IPS-20b (cell line): ENCODE measurements at regions not wholly inside any gene's neighbourhood (a gene's known extent, or its start where the extent isn't known, plus 50 kb on each side); places are given as distances from the start of the nearest gene placed in this dataset.

ENCODE experiments used
- H3K27ac ChIP-seq: one replicate; pipeline ENCODE4 v1.5.1; 2013; ENCODE audit warnings: low read length
- H3K27me3 ChIP-seq: 2 replicates; pipeline ENCODE4 v1.6.1; 2013; ENCODE audit warnings: mild to moderate bottlenecking, low read length, inconsistent platforms; ENCODE audit not compliant: insufficient read depth
- H3K36me3 ChIP-seq: 2 replicates; pipeline ENCODE4 v1.6.1; 2013; ENCODE audit warnings: low read depth, mild to moderate bottlenecking, inconsistent platforms, low read length, moderate library complexity; ENCODE audit not compliant: insufficient read depth
- H3K4me1 ChIP-seq: 2 replicates; pipeline ENCODE4 v1.6.1; 2013; ENCODE audit warnings: mild to moderate bottlenecking, control low read depth, inconsistent platforms, low read length, moderate library complexity; ENCODE audit not compliant: insufficient read depth
- H3K4me3 ChIP-seq: 2 replicates; pipeline ENCODE4 v1.5.1; 2013; ENCODE audit warnings: mild to moderate bottlenecking, low read length, inconsistent platforms
- H3K9ac ChIP-seq: 2 replicates; pipeline ENCODE4 v1.6.1; 2013; ENCODE audit warnings: low read depth, mild to moderate bottlenecking, inconsistent platforms, low read length, moderate library complexity
- H3K9me3 ChIP-seq: 2 replicates; pipeline ENCODE4 v1.6.1; 2013; ENCODE audit warnings: mild to moderate bottlenecking, low read depth, low read length, inconsistent platforms; ENCODE audit not compliant: insufficient read depth

GRCh38 chr11:127894316-127894715, 693.0 kb downstream of the ETS1 start:
- H3K4me1 ChIP-seq = no peaks in the 10 kb centered on the region; the same call in 1 of the 2 replicates
- H3K9ac ChIP-seq = no peak overlapping the region
- no peaks in the 10 kb centered on the region for H3K27me3 ChIP-seq
- no peak overlapping the region for H3K4me3 ChIP-seq
- no peak overlapping the region for H3K27ac ChIP-seq
- H3K36me3 ChIP-seq = no peaks in the 10 kb centered on the region
- peaks cover 16% of the 10 kb centered on the region for H3K9me3 ChIP-seq

GRCh38 chr11:127890030-127890615, 697.2 kb downstream of the ETS1 start:
- Histone ChIP-seq H3K9ac (no peak overlapping the region), H3K36me3 (no peaks in the 10 kb centered on the region), H3K27ac (no peak overlapping the region), H3K4me3 (no peak overlapping the region), H3K9me3 (peaks cover 5% of the 10 kb centered on the region), H3K27me3 (no peaks in the 10 kb centered on the region), H3K4me1 (no peaks in the 10 kb centered on the region; the same call in 1 of the 2 replicates)

- Histone ChIP-seq H3K27me3 (no peaks in the 10 kb centered on the region), H3K27ac (no peak overlapping the region), H3K9ac (no peak overlapping the region), H3K36me3 (no peaks in the 10 kb centered on the region), H3K9me3 (peaks cover 5% of the 10 kb centered on the region), H3K4me1 (no peaks in the 10 kb centered on the region), H3K4me3 (no peak overlapping the region)
Measured at GRCh38 chr11:127888386-127888785, 699.0 kb downstream of the ETS1 start.

- Histone ChIP-seq H3K27ac (no peak overlapping the region), H3K9me3 (no peaks in the 10 kb centered on the region), H3K4me3 (no peak overlapping the region), H3K36me3 (no peaks in the 10 kb centered on the region), H3K27me3 (no peaks in the 10 kb centered on the region), H3K9ac (no peak overlapping the region), H3K4me1 (no peaks in the 10 kb centered on the region)
Measured at GRCh38 chr11:127875131-127875530, 712.2 kb downstream of the ETS1 start.

GRCh38 chr11:127873478-127873877, 713.9 kb downstream of the ETS1 start:
- H3K4me3 ChIP-seq = no peak overlapping the region
- H3K9me3 ChIP-seq = no peaks in the 10 kb centered on the region
- H3K36me3 ChIP-seq = no peaks in the 10 kb centered on the region
- H3K27me3 ChIP-seq = no peaks in the 10 kb centered on the region
- no peak overlapping the region for H3K27ac ChIP-seq
- H3K9ac ChIP-seq = no peak overlapping the region
- H3K4me1 ChIP-seq = no peaks in the 10 kb centered on the region

GRCh38 chr11:127866109-127866508, 721.2 kb downstream of the ETS1 start:
- Histone ChIP-seq H3K27ac (no peak overlapping the region), H3K27me3 (no peaks in the 10 kb centered on the region), H3K9ac (no peak overlapping the region), H3K36me3 (no peaks in the 10 kb centered on the region), H3K4me1 (no peaks in the 10 kb centered on the region), H3K4me3 (no peak overlapping the region), H3K9me3 (no peaks in the 10 kb centered on the region)

- H3K4me3 ChIP-seq = no peak overlapping the region
- no peak overlapping the region for H3K9ac ChIP-seq
- no peaks in the 10 kb centered on the region for H3K36me3 ChIP-seq
- H3K27ac ChIP-seq = no peak overlapping the region
- H3K27me3 ChIP-seq = no peaks in the 10 kb centered on the region
- H3K9me3 ChIP-seq = no peaks in the 10 kb centered on the region
- no peaks in the 10 kb centered on the region for H3K4me1 ChIP-seq
Measured at GRCh38 chr11:127864861-127865260, 722.5 kb downstream of the ETS1 start.

GRCh38 chr11:127862406-127862805, 725.0 kb downstream of the ETS1 start:
- Histone ChIP-seq H3K4me3 (no peak overlapping the region), H3K9ac (no peak overlapping the region), H3K27me3 (no peaks in the 10 kb centered on the region), H3K36me3 (no peaks in the 10 kb centered on the region), H3K27ac (no peak overlapping the region), H3K9me3 (no peaks in the 10 kb centered on the region), H3K4me1 (no peaks in the 10 kb centered on the region)

GRCh38 chr11:127859941-127860354, 727.4 kb downstream of the ETS1 start:
- Histone ChIP-seq H3K4me1 (no peaks in the 10 kb centered on the region), H3K9me3 (no peaks in the 10 kb centered on the region), H3K27ac (no peak overlapping the region), H3K27me3 (no peaks in the 10 kb centered on the region), H3K4me3 (no peak overlapping the region), H3K36me3 (no peaks in the 10 kb centered on the region), H3K9ac (no peak overlapping the region)

GRCh38 chr11:127844876-127845275, 742.5 kb downstream of the ETS1 start:
- Histone ChIP-seq H3K36me3 (no peaks in the 10 kb centered on the region), H3K27ac (no peak overlapping the region), H3K9ac (no peak overlapping the region), H3K27me3 (no peaks in the 10 kb centered on the region), H3K4me3 (no peak overlapping the region), H3K4me1 (peaks cover 6% of the 10 kb centered on the region; the same call in 1 of the 2 replicates), H3K9me3 (no peaks in the 10 kb centered on the region)

GRCh38 chr11:127843483-127844396, 743.6 kb downstream of the ETS1 start:
- Histone ChIP-seq H3K4me1 (no peaks in the 10 kb centered on the region; the same call in 1 of the 2 replicates), H3K27ac (no peak overlapping the region), H3K9me3 (no peaks in the 10 kb centered on the region), H3K27me3 (no peaks in the 10 kb centered on the region), H3K9ac (no peak overlapping the region), H3K36me3 (no peaks in the 10 kb centered on the region), H3K4me3 (no peak overlapping the region)

- H3K4me1 ChIP-seq = no peaks in the 10 kb centered on the region
- H3K36me3 ChIP-seq = no peaks in the 10 kb centered on the region
- no peak overlapping the region for H3K9ac ChIP-seq
- no peaks in the 10 kb centered on the region for H3K9me3 ChIP-seq
- no peak overlapping the region for H3K27ac ChIP-seq
- H3K27me3 ChIP-seq = no peaks in the 10 kb centered on the region
- H3K4me3 ChIP-seq = no peak overlapping the region
Measured at GRCh38 chr11:127825183-127825582, 762.2 kb downstream of the ETS1 start.
